GM18505 (cell line): ENCODE measurements at regions not wholly inside any gene's neighbourhood (a gene's known extent, or its start where the extent isn't known, plus 50 kb on each side); places are given as distances from the start of the nearest gene placed in this dataset.

Experiments used
- ATAC-seq: cut with Tn5 transposase; IDR thresholded peaks from one replicate; pipeline ENCODE4 v1.9.1; 2021; ENCODE audit not compliant: unreplicated experiment
- POLR2A ChIP-seq: IDR thresholded peaks from 4 replicates; pipeline ENCODE4 v1.6.1; 2011; ENCODE audit warnings: borderline replicate concordance; ENCODE audit not compliant: insufficient read depth, insufficient read length; ENCODE audit errors: extremely low read depth

- no peak for ATAC-seq
- TF ChIP-seq POLR2A, result no peak
Measured at GRCh38 chr6:37110500-37111461, 59.2 kb upstream of the PIM1 start.

GRCh38 chr6:37113976-37114375 lies 56.0 kb upstream of the PIM1 start:
- no peak for TF ChIP-seq POLR2A
- no peak for ATAC-seq

GRCh38 chr6:37114612-37115011 lies 55.3 kb upstream of the PIM1 start:
- TF ChIP-seq POLR2A, result no peak
- no peak for ATAC-seq

GRCh38 chr6:37115236-37115895 lies 54.6 kb upstream of the PIM1 start:
- no peak for TF ChIP-seq POLR2A
- ATAC-seq, result no peak

GRCh38 chr6:37116326-37116725 lies 53.6 kb upstream of the PIM1 start:
- TF ChIP-seq POLR2A, result no peak
- ATAC-seq, result no peak

- ATAC-seq, result no peak
- no peak for TF ChIP-seq POLR2A
Measured at GRCh38 chr6:37119387-37119886, 50.5 kb upstream of the PIM1 start.
